B cell (primary cell): ENCODE measurements at regions not wholly inside any gene's neighbourhood (a gene's known extent, or its start where the extent isn't known, plus 50 kb on each side); places are given as distances from the start of the nearest gene placed in this dataset.

ENCODE experiments used
- CTCF ChIP-seq: fragments of 200-600 bp; IDR thresholded peaks from one replicate; pipeline ENCODE4 v1.8.0; 2022; ENCODE audit warnings: antibody characterized with exemption, mild to moderate bottlenecking
- EZH2 ChIP-seq: IDR thresholded peaks from 2 replicates; pipeline ENCODE4 v1.6.1; 2012; ENCODE audit warnings: borderline replicate concordance, low read depth, mild to moderate bottlenecking, moderate library complexity, low read length; ENCODE audit not compliant: insufficient read depth, poor library complexity, severe bottlenecking

DNA sequence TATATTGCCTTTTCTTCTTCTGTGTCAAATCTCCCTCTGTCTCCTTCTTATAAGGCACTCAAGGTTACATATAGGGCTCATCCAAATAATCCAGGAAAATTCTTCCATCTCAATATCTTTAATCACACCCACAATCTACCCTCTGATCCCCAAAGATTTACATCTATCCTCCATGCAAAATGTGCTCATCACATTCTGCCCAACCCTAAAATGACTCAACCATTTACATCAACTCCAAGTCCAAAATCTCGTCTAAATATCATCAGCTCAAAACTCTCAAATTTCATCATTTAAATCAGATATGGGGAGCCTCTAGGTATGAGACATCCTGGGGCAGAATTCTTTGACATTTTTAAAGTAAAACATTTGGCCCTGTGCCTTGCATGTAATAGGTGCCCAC, 1349.8 kb downstream of the SUCLG1 start:
- TF ChIP-seq CTCF (no peak), EZH2 (no peak)
